NCI-H446 (cell line): ENCODE measurements at regions not wholly inside any gene's neighbourhood (a gene's known extent, or its start where the extent isn't known, plus 50 kb on each side); places are given as distances from the start of the nearest gene placed in this dataset.
A peak's percentile ranks its signal among the peaks of the same experiment; 100 is the strongest.
"Not testable (repeated sequence)": the region's sequence is repeated elsewhere in the genome, so short reads cannot be mapped to it uniquely, and the experiment has no call there.

ENCODE experiments used
- DNase-seq, 2 experiments: peaks; one replicate each; lab custom pipeline; 2025; lab: John Stamatoyannopoulos, UW

DNA sequence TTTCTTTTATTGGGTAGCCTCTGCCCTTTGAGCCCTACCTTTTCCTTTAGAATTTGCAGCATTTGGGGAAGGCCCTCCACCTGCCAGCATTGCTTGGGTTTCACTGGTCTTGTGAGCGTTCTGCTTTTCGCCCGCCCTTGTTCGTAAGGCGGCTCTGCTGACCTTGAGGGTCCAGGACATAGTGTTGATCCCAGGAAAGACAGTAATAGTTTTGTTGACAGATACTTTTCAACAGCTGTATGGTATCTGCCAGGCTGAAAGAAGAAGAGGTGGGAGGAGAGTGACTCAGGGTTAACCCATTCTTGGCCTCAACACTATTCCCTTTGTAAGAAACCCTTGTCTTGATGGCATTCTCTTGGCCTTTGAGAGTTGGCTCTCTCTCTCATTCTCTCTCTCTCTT lies 113.4 kb upstream of the SPAG17 start:
- DNase-seq: no peak

DNA sequence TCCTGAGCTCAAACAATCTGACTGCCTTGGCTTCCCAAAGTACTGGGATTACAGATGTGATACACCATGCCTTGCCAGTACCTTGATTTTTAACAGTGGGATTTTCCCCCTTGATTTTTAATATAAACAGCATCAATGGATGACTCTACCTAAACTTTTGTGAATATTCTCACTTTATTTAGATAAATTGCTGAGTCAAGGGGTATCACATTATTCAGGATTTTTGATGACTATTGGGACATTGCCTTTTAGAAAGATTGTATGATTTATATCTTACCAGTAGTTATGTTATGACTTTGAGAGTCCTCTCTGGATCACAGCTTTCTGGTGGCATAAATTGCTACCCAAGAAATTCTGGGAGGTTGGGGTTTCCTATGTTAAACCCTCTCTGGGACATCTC lies 112.5 kb upstream of the SPAG17 start:
- no peak for DNase-seq

DNA sequence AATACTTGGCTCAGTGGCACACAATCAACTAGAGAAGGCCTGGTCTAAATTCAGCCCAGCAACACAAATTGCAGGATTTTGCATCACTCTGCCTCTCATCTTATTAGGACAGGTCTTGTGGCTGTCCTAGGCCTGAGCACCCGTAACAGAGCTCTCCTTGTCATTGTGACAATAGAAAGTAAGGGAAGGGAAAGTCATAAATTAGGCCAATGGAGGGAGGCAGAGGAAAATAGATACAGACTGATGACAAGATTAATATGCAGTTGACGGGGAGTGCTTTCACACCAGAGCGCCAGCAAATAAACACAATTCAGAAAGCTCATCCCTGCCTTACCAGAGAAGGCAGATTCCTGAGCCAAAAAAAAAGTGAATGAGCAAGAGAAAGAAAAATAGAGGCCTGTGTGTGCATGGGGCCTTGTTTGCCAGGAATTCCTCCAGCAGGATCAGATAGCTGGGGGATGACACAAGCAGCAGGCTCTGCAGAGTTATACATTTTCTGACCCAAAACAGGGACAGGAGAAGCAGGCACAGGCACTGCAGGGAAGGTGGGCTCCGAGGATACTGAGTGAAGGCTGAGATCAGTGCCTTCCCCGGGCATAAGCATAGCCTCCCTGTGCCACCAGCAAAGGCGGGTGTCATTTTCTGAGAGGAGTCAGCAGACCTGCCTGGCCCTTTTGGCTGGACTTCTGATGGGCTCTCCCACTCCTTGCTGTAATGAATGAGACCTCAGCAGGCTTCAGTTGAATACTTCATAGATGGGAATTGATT lies 110.0 kb upstream of the SPAG17 start:
- DNase-seq: peak; percentile 15 to 62

DNA sequence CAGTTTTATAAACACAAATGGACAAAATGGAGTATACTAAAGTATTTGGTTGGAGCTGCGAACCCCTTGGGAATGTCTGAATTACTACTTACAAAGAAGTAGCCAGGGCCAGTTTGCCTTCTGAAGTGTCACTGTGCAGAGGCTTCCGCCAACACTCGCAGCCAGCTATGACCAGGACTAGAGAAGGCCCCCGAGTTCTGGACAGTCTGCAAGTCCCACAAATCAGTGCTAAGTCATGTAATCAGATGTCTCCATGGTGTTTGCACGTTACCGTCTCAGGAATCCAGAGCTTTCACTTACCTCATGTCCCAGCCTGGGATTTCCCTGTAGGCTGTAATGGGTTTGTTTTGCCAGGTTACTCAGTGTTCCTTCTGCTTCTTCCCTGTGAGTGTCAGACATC lies 106.6 kb upstream of the SPAG17 start:
- DNase-seq: no peak

DNA sequence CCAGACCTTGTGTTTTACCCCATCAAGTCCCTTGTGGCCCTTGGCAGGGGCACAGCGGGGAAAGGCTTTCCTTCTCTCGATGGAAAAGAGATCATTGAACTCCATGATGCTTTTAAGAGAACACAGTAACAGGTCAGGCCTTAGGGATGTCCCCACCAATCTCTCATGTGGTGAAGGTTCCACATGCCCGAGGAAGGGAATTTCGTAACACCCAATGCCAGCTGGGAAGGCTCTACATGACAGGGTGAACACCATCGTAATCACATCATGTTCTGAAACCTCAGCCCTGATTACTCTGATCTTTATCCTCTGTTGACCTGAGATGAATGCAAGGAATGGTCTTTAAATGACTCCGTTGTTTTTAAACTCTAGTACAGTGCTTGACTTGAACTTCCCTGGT lies 105.5 kb upstream of the SPAG17 start:
- no peak for DNase-seq

DNA sequence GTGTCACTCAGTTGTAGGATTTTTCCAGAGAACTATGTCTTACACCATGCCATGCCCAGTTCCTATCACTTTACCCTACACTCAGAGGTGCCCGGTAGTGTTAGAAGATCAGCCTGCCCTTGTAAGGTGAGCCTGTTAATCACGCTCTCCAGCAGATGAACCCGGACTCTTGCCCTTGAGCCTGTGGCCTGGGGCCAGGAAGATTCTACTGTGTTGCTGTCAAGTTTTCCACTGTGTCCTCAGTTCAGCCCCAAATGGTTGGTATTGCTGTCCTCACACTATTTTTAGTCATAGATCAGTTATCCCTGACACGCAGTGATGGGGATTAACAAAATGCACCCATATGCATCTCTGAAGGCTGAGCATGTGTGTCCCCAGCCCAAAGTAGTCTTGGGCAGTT lies 105.0 kb upstream of the SPAG17 start:
- DNase-seq: no peak

DNA sequence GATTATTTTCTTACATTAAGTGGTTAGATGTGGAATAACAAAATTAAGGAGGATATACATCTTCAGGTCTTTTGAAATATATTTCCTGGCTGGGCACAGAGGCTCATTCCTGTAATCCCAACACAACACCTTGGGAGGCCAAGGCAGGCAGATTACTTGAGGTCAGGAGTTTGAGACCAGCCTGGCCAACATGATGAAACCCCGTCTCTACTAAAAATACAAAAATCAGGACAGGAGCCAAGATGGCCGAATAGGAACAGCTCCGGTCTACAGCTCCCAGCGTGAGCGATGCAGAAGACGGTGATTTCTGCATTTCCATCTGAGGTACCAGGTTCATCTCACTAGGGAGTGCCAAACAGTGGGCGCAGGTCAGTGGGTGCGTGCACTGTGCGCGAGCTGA lies 95.6 kb upstream of the SPAG17 start:
- not testable (repeated sequence) for DNase-seq

DNA sequence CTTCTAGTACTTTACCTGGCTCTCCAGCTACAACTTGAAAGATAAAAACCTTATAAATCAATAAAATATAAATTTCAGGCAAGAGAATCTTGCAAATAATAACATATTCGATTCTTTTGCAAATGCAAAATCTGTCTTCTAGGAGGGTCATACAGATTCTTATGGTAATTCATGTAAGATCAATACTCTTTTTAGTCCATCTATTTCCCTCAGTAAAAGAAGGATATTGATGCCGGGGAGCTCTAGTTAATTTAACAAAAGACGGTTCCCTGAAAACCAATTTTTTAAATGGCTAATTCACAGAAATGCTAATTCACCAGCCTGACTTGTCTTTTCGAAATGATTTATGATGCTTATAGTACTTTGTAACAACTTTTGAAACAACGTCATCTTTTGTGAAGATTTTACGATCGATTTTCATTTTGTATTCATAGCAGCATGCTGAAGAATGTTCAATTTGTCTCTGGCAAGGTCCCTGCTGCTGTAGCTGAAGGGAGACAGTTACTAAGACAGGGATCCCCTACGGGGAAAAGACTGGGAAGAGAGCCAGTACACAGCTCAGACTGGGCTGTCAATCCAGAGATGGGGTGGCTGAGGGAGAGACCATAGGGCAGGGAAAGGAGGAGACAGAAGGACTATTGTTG lies 90.6 kb upstream of the SPAG17 start:
- peak; percentile 49 to 75 for DNase-seq

DNA sequence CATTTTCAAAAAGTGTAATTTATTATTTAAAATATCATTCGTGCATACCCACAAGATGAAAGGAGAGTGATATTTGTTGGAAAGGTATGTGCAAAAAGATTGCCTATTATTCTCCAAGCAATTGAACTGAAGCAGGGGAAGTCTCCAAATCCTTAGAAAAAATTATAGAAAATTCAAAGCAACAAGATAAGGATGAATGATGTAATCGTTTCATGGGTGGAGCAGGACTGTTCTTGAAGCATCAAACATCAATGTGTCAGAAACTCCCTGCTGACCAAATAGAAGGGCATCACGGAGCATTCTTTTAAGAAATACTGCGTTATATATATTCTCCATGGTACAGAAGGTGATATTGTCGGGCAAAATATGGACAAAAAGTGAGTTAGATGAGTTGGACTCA lies 87.9 kb upstream of the SPAG17 start:
- DNase-seq: no peak

DNA sequence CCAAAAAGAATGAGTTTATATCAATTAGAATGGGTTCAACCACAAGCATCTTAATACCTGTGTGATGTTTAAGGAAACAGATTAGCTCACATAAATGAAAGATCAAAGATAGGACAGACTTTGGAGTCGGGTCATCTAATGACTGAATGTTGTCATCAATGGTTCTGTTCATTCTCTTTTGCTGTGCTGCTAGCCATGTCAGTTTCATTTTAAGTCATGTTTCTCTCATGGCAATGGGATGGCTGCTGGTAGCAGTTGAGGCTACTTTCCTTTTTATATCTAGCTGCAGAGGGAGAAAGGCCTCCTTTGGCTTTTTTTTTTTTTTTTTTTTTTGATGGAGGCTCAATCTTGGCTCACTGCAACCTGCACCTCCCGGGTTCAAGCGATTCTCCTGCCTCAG lies 86.9 kb upstream of the SPAG17 start:
- no peak for DNase-seq

DNA sequence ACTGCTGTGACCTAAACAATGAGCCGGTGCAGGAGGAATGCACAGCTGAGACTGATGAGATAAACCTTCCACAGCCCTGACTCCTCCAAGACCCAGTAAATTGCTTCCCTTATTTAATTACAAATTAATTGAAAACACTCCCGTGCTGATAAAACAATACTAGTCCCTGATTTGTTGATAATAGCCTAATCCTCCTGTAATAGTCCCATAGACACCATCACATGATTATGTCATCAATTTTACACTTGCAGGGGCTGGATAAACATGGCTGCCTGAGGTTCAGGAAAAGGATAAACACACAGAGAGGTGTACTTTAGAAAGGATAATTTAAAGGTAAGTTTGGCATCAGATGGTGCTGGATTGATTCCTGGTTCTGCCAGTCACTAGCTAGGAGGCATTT lies 84.6 kb upstream of the SPAG17 start:
- DNase-seq: no peak

DNA sequence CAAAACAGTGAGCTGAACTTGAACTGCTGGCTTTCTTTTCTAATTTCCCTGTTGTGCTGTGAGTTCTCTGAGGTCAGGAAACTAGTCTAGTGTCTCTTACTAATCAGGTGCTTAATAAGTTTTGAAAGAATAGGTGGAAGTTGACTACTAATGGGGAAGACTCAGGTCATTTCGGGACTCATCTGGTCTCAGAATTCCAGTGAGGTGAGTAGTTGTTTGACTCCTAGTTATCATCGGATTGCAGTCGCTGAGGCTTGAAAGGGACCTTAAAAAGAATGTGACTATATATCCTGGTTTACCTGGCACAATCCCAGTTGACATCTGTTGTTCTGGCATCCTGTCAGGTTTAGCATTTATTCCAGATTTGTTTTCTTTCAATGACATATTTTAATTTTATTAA lies 81.4 kb upstream of the SPAG17 start:
- peak in 1 of 2 experiments; percentile 38 for DNase-seq

DNA sequence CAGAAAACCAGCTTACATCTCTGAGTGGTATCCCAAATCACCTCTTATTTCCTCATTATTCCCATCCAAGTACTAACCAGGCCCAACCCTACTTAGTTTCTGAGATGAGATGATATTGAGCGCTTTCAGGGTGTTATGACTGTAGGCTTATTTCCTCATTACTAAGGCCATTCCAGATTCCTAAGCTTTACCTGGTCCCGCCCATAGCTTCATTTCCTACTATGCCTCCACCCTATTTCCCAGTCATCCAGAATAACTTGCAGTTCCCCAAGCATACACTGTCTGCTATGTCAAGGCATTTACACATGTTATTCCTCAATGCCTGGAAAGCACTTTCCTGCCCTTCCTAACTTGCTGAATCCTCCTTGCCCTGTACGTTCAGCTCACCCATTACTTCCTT lies 79.3 kb upstream of the SPAG17 start:
- no peak for DNase-seq

DNA sequence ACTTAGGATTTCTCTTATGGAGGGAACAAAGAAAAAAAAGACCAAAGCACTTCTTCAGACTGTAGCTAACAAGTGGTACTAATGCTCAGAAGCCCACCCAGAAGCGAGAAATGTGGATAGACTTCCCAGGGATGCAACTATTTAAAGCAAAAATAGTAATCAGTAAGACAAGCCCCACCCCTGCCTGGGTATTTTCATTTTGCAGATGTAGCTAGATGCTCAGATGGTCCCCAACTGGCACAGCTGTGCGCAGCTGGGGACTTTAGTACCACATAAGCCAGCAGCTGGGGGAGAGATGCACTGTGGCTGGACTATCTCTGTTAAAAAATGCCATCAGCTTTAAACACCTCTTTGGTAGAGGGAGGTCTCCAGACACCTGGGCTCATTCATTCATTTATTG lies 77.8 kb upstream of the SPAG17 start:
- DNase-seq: no peak

DNA sequence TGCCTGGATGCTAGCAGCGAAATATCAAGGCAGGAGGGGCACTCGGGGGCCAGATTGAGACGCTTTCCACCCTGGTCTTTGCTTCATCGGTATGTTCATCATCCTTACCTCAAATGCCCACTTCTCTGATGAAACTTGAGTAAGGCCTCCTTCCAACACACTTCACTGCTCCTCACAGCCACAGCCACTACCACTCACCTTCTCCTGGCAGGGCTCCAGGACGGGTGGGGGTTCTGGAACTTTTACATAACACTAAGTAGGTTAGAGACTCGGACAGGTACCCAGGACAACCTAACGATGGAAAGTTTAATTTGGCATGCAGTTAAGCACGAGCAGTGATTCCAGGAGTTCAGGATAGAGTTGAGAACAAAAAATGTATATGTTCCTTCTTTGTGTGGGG lies 73.9 kb upstream of the SPAG17 start:
- DNase-seq: no peak

DNA sequence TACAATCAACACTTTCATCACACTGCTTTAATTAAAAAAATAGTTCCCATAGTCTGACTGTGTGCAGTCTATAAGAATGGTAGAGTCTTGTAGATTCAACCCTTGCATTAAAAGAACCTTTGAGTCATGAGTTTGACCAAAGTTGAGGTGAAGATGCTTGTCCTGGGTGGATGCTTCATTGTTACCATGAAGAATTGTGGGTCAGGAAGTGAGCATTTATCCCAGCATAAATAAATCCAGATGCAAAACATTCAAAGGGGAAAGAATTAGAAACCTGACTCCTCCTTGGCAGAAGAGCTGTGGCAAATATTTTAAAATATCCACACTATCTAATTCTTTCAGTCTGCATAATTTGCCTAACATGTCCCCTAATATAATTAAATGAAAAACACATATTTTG lies 72.9 kb upstream of the SPAG17 start:
- no peak for DNase-seq

DNA sequence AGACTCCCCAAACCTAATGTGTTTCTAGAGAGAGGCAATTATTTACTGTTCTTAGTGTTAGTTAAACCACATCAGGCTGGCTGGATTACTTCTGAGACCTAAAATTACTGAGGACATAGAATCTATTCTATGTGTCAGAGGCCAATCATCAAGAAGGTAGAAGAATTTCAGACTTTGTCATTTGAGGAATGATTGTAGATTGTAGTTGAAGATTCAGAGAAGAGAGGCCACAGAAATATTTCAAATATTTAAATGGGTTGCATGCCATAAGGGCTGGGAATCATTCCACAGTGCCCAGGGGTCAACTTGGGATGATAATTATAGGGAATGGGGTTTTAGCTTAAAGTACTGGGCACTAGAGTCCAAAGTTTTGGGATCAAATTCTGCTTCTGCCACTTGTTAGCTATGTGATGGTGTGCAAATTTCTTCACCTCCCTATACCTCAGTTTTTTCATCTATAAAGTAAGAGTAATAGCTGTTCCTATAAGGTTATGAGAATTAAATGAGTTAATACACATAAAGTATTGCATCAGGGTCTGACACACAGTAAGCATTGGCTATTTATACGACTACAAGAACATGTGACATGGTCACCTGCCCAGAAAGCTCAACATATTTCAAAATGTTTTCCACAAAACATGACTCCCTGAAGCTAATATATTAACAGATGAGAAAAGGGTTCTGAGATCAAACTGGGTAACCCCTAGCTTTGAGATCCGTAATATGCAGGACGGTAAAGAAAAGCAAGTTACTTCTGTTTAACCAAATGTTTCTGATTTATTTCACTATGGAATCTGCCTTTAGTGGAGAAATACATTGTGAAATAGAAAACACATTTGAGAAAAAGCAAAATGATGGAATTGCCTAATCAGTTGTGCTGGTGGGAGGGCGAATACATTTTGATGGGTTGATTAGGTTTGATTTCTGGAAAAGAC lies 69.7 kb upstream of the SPAG17 start:
- no peak for DNase-seq

DNA sequence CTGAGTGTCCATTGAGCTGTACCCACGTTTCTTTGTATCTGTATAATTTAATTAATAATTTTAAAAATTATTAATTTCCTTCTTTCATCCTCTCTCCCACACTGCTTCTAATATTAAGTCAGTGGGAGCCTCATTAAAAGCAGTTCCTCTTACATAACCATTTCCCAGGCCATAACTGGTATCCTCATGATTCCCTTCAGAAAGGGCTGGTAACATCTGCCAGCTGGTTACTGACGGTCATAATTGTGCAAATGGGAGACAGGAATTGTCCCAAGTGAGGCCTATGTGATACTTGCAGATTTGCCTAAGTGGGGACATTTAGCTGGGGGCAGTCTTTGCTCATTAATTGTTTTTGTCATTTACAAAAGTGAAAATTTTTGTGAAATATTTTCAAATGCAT lies 69.0 kb upstream of the SPAG17 start:
- no peak for DNase-seq

DNA sequence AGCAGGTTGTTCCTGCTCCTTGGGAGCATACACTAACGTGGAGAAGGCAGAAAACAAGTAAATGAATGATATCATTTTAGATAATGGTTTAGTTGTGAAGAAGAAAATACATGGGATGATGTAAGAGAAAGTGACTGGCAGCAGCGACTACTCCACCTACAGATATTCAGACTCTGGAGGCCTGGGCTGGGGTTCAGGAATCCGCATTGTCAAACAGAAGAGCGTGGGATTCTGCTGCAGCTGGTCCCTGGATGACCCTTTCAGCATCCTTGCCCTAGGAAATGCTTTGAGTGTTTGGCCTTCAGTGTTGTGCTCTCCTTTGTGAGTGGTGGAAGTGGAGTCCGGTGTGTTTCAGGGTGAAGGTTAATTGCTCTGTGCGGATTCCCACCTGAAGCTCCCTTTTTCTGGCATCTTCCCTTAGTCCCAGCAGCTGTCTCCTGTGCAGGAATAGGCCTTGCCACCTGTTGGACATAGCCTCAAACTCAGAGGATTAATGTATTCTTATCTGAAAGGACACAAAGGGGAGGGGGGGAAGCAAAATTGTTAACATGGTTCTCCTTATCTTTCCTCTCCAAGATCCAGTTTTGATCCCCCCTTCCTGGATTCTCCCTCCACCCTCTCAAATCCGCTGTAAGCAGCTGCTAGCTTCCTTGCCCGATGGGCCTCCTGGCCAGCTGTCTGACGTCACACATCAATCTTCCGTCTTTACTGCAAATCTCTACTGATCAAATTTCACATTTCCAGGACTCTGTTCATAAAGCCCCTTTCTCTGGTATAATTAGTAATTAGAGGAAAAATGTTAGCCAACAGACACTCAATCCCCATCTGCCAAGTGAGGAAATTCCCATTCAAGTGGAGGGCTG lies 68.3 kb upstream of the SPAG17 start:
- DNase-seq: peak in 1 of 2 experiments; percentile 17

DNA sequence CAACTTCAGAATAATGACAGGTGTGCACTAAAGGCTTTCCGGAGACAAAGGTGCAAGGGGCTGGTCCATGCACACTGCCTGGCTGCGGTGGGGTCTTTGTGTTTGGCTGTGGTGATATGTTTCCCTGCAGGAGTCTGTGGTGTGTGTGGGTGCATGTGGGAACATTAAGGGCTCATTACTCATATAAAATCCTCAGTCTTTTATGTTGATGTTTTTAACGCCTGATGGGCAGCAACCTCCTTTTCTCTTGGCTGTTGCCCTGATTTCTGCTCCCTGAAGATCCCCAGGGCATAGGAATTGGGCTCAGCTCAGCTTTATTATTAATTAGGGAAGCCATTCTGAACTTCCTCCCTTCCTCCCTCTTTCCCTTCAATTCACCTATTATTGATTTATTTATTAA lies 67.6 kb upstream of the SPAG17 start:
- no peak for DNase-seq

DNA sequence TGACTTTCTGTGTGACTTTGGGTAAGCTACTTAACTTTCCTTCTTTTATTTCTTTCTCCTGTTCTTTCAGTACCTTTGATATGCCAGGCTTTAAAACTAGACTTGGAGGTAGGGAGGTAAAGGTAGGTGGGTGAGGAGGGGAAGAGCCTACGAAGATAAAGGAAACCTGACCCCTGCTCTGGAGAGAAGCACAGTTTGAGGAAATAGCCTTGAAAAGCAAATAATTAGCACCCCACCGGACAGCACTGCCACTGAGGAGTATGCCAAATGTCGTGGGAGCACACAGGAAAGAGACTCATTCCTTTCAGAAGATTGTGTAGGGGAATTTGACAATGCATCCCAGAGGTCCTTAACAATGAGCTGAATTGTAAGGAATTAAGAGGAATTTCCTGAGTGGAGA lies 65.2 kb upstream of the SPAG17 start:
- DNase-seq: no peak

DNA sequence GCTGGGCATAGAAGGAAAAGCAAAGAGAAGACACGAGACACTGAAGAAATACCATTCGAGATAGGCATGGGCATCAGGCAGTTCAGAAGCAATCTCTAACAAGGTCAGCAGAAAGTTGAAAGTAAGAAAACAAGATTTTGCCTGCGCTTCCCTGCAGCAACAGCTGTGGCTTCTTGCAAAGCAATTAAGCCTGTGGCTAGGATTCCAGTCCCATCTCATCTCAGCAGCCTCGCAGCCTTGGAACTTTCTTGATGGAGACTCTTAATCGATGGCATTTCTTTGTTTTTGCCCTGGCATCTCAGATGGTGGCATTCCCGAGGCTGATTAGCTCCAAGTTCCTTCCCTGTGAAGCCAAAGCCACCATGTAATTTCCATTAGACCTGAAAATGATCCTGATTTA lies 64.6 kb upstream of the SPAG17 start:
- DNase-seq: no peak
